ENCODE measurements at regions not wholly inside any gene's neighbourhood (a gene's known extent, or its start where the extent isn't known, plus 50 kb on each side); places are given as distances from the start of the nearest gene placed in this dataset.

DNA sequence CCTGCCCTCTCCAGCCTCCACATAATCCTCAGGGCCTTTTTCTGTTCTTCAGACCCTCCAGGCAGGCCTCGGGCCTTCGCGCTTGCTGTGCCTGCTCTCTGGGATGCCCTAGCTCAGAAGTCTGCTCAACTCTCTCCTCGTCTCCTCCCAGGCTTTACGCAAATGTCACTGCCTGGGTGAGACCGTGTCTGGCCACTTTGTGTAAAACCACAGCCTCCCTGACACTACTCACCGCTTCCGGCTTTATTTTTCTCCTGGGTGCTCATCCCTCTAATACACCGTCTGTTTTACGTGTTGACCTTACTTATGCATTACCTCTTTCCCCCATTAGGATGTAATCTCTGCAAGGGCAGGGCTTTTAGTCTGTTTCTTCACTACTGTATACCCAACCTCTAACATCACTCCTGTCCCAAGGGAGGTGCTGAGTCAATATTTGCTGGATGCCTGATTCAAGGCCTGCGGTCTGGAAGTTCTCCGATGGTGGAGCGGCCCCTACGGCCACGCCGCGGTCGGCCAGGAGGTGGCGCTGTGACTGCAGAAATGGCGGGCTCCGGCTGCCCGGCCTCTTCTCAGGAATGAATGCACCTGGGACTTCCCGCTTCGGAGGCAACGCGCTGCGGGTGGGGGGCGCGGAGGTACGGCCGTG is 58.2 kb upstream of the THY1 start:
- DNase-seq (ENCODE audit: low spot score): peak; percentile 85
- intact Hi-C loops (cut with DNase I): loop anchor here (2.0 to 5.0 kb wide), 2 partner anchors 51 to 628 kb away; no protein-coding TSS in a partner anchor

DNA sequence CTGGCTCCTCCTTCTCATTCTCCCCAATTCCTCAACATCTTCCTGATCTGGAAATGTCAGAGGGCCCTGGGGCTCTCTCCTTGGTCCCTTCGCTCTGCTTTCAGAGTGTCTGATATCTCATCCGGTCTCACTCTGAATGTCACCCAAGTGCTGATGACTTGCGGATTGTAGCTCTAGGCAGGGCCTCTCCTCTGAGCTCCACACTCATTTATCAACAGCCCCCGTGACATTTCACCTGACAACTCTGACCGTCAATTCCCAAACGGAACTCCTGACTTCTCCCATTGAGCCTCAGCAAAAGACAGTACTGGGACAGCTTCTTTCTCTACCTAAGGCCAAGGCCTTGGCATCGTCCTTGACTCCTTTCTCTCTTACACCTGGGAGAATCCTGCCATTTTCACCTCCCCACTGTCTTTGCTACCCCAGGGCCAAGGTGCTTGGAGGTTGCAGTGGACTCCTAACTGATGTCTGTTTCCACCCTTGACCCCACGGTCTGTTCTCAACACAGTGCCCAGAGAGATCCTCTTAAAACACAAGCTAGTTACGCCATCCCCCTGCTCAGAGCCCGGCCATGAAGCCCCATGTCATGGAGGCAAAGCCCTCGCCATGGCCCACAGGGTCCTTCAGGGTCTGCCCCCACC is 57.5 kb upstream of the THY1 start:
- intact Hi-C loops (cut with DNase I): loop anchor here (2.0 to 5.0 kb wide), 2 partner anchors 52 to 628 kb away; no protein-coding TSS in a partner anchor
- peak; percentile 41 for DNase-seq (ENCODE audit: low spot score)

DNA sequence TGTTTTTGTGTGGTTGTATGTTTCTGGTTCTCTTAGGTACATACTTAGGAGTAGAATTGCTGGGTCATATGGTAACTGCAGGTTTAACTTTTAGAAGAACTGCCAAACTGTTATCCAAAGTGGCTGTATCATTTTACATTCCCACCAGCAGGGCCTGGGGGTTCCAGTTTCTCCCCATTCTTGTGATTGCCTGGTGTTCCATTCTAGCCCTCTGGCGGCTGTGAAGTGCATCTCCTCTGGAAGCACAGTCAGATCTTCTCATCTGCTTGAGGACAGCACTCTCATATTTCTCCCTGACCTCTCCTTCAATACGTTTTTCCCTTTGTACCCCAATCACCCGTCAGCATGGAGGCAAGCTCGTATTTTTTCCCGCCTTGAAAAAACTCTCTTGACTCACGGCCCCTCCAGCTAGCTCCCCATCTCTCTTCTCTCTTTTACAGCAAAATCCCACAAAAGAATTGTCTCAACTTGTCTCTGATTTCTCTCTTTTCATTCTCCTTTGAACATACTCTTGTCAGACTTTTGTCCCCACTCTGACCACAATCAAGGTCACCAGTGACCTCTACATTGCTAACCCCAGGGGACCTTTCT is 56.8 kb upstream of the THY1 start:
- DNase-seq (ENCODE audit: low spot score): peak; percentile 35
- intact Hi-C loops (cut with DNase I): loop anchor here (2.0 to 5.0 kb wide), 2 partner anchors 53 to 629 kb away; no protein-coding TSS in a partner anchor

DNA sequence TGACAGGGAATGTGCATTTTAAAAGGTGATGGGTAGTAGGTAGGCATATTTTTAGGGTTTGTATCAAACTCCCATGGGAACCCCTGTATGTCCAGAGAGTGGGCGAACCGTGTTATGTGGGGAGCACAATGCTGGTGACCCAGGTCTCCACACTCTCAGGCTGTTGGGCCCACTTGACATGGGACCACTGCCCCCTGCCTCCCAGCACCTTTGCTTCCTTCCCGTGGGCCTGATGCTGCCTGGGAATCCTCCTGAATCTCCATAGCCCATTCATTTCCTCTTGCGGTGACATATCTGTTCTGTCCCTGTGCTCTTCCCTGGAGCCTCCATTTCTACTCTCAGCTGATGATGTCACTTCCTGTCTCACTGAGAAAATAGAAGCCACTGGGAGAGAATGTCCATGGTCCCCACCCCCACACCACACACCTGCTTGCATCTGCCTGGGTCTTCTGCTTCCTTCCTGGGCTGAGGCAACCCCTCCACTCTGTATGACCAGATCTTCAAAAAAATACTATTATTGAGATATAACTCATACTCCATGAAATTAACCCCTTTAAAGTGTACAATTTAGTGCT is 55.8 kb upstream of the THY1 start:
- intact Hi-C loops (cut with DNase I): no loop called here
- no peak for DNase-seq (ENCODE audit: low spot score)

DNA sequence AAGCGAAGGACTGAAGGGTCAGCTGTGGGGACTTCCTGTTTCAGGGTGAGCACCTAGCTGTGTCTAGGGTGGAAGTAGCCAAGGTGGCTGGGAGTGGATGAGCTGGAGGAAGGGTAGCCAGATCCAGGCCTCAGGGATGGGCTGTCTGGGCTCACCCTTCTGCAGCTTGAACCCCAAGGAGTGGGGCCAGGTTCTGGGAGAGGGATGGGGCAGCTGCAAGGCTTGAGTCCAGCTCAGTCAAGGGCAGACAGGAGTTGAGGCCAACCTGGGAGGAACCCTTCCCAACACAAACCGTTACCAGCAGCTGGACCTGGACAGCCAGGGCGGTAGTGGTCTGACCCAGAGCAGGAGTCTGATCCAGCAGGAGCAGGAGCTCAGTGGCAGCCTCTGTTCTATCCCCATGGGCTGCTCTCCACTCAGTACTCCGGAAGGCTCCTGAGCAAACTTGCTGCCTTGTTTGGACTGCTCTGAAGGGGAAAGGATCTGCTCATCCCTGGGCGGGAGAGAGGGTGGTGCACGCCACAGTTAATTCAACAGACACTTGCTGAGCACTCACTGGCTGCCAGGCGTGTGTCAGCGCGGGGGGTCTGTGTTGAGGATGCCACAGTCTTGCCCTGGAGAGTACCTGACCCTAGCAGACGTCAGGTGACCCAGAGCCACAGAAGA is 53.8 kb upstream of the THY1 start:
- no peak for DNase-seq (ENCODE audit: low spot score)
- intact Hi-C loops (cut with DNase I): no loop called here

DNA sequence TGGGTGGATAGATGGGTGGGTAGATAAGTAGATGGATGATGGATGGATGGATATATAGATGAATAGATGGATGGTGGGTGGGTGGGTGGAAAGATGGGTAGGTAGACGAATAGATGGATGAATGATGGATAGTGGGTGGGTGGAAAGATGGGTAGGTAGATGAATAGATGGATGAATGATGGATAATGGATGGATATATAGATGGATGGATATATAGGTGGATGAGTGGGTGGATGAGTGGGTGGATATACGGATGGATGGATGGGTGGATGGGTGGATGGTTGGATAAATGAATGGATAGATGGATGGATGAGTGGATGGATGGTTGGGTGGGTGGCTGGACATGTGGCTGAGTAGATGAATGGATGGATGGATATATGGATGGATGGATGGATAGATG is 53.1 kb upstream of the THY1 start:
- DNase-seq (ENCODE audit: low spot score): no peak
- intact Hi-C loops (cut with DNase I): no loop called here

DNA sequence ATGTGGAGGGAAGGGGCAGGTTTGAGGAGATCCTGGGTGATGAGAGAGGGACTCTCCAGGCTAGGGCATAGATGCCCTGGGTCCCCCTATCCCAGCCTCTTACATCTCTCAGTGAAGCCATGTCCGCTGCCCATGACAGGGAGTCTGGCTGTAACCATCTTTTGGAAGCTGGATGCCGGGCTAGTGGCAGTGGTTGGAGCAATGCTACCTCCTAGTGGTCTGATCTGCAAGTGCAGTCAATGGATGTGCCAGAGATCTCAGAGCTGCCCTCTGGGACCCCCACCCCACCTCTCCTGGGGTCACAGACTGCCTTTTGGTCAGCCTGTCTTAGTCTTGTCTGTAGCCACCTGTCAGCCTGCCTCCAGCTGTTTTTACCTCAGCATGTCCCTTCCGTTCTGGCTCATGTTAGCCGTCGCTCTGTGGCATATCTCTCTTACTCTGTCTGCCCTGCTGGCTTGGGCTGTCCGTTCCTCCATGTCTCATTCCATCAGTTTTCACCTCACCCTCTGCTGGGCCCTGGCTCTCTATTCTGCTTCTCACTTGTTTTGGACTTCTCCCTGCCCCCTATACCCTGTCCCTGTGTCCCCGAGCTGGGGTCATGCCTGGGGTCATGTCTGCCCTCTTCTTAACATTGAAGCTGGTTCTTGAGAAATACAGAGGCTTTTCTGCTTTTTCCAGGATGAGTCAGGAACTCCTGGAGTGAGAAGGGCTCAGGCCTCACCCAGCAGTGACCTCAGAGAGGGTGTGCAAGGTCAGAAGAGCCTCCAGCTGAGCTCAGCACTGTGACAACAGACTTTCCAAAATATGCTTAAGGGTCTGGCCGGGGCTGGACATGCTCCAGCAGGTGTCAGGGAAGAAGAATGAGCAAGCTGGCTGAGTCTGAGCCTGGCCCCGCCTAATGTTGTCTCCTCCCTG is 52.0 kb upstream of the THY1 start:
- intact Hi-C loops (cut with DNase I): loop anchor here (2.0 to 5.0 kb wide), 2 partner anchors 93 to 118 kb away; partner anchors contain the start of gene USP2
- DNase-seq (ENCODE audit: low spot score): no peak

DNA sequence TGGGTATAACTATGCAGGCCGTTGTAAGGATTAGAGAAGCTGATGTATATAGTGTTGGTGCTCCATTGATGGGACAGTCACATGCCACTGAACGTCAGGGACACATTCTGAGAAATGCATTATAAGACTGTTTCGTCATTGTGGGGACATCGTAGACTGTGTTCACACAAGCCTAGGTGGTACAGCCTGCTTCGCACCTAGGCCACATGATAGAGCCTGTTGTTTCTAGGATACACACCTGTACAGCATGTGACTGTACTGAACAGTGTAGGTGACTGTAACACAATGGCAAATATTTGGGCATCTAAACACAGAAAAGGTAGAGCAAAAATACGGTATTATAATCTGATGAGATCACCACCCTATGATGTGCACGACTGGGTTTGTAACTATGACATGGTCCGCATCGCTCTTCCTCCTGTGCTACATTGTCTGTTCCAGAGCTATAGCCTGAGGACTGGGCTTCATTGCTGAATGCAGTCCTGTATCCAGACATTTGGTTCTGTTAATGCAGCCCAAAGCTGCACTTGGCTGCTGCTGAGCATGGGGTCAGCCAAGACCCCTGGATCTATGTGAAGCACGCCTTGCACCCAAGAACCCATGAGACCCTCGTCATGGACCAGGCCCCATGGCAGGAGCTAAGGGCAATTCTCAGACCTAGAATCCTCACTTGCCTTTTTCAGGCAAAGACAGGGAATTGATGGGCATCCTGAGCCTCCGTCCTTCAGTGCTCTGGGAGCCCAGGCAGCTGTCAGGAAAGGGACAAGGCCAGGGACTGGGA is 51.1 kb upstream of the THY1 start:
- no peak for DNase-seq (ENCODE audit: low spot score)
- intact Hi-C loops (cut with DNase I): loop anchor here (2.0 to 5.0 kb wide), 2 partner anchors 92 to 117 kb away; partner anchors contain the start of gene USP2

DNA sequence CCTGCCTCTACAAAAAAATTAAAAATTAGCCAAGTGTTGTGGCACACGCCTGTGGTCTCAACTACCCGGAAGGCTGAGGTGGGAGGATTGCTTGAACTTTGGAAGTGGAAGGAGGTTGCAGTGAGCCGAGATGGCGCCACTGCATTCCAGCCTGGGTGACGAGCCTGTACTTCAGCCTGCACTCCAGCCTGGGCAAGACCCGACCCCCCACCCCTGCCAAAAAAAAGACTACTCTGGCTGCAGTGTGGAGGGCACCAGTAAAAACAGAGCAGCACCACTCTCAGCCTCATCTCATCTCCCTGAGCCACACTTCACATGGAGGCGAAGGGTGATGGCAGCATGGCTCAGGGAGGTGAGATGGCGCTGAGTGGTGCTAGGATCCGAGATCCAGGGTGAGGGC is 50.3 kb upstream of the THY1 start:
- intact Hi-C loops (cut with DNase I): loop anchor here (5.0 kb wide), 1 partner anchor 91 kb away; the partner anchor contains the start of gene USP2
- DNase-seq (ENCODE audit: low spot score): no peak

DNA sequence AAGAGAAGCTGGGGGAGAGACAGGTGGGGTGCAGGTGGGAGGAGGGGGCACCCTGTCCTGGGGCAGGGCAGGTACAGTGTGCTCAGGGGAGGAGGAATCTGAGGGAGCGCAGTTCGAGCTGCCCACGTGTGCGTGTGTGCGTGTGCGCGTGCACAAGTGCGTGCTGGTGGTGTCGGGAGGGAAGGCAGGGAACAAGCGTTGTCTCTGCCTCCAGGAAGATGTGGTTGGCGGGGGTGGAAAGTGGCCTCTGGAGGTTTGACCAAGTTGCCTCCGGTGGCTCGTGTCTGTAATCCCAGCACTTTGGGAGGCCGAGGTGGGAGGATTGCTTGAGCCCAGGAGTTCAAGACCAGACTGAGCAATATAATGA is 49.9 kb upstream of the THY1 start:
- intact Hi-C loops (cut with DNase I): loop anchor here (5.0 kb wide), 1 partner anchor 91 kb away; the partner anchor contains the start of gene USP2
- DNase-seq (ENCODE audit: low spot score): no peak
